ENCODE measurements at regions not wholly inside any gene's neighbourhood (a gene's known extent, or its start where the extent isn't known, plus 50 kb on each side); places are given as distances from the start of the nearest gene placed in this dataset.
"Not testable (repeated sequence)": the region's sequence is repeated elsewhere in the genome, so short reads cannot be mapped to it uniquely, and the experiment has no call there.

DNA sequence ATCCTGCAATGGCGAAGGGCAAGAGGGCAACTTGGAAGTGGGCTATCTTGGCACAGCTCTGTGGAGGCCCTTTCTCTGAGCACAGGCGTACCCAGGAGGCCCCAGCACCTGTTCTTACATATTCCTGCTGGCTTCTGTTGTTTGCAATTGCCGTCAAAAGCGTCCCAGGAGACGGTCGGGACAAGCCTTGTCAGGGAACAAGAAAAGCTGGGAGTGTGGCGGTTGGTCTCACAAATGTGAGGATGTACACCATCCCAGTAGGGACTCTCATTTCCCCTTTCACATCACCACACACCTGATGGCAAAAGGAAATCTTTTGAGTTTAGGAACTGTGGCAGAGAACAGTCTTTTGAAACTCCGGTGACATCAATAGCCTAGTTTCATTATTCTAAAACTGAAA lies 94.7 kb upstream of the EFEMP1 start:
- DNase-seq (ENCODE audit: low read depth in 4 of 4, low spot score in 3 of 4) = no peak

DNA sequence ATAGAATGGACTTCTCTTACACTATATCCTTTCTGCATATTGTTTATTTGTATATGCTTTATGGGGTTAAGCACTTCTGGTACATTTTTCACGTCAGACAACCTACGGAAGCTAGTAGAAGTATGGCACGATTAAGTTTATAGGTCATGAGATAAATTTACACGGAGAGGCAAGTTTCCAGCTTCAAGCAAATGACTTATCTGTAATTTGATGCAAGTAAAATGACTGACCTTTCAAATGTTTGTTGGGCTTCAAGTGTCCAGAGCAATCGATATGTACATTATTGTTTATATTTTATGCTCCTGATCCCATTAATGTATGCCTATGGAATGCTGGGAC lies 97.5 kb upstream of the EFEMP1 start:
- DNase-seq (ENCODE audit: low read depth in 4 of 4, low spot score in 3 of 4) = no peak

DNA sequence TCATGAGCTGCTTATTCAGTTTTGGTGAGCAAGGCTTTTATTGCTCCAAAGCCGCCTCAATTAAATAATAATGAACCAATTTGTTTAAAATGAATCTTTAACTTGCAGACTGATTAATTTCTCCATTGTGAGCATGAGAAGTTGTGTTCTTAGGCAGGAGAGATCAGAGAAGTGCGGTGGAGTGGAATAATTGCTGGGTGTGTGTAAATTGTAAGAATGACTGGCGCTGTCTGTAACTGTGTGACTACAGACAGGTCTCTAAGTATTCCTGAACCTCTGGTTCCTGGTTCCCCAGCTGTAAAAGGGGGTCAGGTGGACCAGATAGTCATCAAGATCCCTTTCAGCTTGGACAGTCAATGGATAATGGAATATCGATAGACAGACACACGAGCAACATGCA lies 98.0 kb upstream of the EFEMP1 start:
- no peak for DNase-seq (ENCODE audit: low read depth in 4 of 4, low spot score in 3 of 4)

DNA sequence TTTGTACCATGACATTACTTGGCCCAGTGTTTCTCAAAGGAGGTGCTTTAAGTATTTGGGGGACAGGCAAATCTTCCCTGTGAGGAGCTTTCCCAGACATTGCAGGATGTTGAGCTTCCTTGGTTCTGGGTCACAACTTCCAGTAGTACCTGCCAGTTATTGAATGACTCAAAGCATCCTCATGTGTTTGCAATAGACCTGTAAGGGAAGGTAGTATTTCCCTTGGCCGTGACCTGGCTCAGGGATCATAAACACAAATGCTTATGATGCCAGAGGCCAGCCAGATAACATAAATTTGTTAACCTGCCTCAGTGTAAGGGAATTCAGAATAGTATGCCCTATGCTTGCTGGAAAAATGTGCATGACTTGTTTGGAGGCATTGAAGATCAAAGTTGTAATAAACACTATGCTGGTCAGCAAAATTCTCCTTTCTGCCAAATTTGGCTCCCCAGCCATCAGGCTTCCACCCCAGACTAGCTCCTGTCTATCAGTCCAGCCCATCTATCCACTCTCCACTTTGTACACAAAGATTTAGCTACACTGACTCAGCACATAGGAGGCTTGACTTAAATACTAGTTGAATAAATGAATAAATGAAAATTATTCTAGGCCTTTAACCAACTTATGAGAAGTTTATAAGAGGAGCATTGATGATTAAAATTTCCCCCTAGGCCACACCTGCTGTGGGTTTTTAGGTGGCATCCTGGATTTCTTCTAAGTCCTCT lies 102.0 kb upstream of the EFEMP1 start:
- no peak for DNase-seq (ENCODE audit: low read depth in 4 of 4, low spot score in 3 of 4)

DNA sequence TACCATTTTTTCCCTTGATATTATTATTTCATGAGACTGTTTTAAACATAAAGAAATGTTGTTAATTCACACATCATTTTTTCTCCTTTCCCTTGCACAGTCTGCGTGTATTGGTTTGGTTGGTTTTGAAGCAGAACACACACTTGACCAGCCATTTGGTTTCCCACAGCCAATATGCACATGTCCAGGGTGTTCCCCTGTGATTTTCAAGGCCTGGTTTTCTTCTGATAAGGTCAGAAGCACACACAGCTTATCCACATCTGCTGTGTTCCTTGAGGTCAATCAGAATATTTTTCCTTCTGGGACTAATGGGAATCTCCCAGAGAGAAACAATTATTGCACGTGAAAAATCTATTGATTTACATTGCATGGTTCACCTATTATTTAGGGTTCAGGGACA lies 103.2 kb upstream of the EFEMP1 start:
- no peak for DNase-seq (ENCODE audit: low read depth in 4 of 4, low spot score in 3 of 4)

DNA sequence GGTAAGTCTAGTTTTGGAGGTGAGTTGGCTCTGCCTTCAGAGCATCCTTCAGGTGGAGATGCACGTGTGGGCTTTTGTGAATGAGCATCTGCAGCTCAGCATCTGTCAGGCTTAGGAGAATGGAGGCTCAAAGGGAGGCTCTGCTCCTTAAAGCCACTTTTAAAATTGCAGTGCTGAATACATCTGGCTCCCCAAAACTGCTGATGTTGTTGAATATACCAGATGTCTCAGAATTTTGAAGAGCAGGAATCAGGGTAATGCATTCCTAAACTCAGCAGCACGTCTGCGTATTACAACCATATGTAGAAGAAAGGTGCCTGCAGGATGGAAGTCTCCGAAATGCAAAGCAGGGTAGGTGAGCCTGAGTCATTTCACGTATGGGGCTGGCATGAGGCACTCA lies 106.5 kb upstream of the EFEMP1 start:
- no peak for DNase-seq (ENCODE audit: low read depth in 4 of 4, low spot score in 3 of 4)

DNA sequence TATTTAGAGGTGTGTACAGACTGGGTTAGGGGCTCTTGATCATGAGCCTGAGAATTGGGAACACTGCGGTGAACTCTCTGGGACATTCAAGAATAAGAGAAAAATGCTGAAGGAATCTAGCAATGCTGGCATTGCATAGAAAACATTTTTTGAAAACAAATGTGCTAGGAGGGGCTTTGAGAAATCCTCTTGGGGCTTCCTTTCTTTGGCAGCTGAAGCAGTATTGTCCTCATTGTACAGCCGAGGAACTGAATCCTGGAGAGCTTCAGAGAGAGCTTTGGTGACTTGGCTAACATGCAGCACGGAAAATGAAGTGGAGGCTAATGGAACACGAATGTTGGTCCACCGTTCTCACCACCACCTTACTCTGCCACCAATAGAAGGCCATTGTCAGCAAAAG lies 107.3 kb upstream of the EFEMP1 start:
- no peak for DNase-seq (ENCODE audit: low read depth in 4 of 4, low spot score in 3 of 4)

DNA sequence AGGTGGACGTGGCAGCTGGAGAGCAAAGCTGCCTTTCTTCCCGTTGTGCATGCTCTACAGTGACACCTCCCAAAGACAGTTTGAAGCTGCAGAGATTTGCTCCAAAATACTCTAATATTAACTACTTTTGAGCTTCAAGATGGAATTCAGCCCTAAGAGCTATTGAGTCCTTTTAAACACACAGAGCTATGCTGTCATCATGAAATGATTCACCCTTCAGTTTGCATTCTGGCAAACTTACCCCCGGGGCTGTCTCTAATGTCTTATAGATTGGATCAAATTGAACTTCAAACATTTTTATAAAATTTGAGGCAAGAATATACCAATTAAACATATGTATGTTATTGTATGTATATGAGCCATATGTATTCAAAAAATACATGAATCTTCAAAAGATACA lies 110.7 kb upstream of the EFEMP1 start:
- no peak for DNase-seq (ENCODE audit: low read depth in 4 of 4, low spot score in 3 of 4)

DNA sequence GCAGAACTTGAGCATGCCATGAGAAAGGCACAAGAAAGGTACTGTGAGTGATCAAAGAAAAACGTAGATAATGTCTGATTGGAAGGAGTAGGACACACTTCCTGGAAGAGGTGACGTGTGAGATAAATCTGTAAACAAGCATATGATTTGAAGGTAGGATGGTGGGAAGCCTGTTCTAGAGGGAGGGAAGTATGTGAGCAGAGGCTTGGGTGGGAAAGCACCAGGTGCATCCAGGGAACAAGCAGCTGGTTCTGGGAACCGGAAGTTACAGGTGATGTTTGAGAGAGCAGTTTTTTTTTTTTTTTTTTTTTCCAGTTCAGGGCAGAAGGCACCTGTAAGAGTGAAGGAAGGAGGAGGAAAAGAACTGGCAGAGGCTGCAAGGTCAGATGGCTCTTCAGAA lies 116.6 kb upstream of the EFEMP1 start:
- no peak for DNase-seq (ENCODE audit: low read depth in 4 of 4, low spot score in 3 of 4)

DNA sequence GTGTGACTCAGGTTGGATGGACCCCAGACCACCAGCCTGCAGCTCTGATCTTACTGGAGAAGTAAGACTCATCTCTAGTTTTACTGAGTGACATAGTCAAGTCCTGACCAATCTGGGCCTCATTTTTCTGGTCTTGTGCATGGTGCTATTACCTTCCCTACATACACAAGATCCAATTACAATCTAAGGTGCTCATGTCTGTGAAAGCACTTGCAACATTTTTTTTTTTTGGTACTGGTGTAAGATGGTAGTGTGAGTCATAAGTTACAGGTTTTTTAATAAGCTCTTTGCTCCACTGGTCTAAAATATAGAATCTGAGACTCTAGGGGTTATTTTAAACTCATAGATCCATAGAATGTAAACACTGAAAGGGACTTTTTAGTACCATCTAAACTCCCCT lies 117.3 kb upstream of the EFEMP1 start:
- no peak for DNase-seq (ENCODE audit: low read depth in 4 of 4, low spot score in 3 of 4)

DNA sequence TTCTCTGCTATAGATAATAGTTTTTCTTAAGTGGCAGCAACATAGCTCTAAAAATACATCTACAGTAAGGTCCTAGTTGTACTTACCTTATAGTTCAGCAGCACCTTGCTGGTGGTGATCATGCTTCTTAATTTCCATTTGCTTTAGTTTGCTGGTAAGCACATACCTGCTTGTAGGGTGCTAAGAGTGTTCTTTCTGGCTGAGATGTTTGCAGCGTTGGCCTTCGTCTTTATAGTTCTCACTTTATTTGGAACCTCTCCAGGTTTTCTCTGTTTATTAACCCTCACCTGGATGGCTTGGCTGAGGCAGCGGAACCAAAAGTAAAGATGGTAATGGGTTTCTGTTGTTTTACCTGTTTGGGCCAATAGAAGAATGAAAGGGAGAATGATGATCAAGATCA lies 123.6 kb upstream of the EFEMP1 start:
- DNase-seq (ENCODE audit: low read depth in 4 of 4, low spot score in 3 of 4) = no peak

DNA sequence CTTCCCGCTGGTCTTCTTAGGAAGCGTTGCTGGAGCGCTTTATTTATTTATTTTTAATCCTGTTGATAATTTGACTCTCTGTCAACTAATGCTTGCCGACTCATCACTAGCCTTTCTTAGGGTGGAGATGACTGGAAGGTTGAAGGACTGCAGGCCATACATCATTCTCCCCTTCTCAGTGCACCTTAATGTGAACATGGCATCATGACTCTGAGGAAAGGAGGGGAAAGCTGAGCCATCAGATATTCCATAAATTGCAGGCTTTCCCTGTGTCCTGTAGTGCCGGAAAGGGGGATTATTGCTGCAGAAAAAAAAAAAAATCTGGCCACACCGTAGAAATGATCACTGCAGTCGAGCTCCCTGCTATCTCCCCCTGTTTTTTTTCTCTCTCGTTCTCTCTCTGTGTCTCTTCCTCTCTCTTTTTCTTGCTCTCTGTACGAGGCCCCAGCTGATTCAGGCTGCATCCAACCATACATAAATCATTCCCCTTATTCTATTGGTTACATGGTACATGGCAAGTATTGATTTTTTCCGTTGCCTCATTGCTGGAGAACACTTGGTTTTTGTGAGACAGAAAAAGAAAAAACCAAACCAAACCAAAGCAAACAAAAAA lies 125.8 kb upstream of the EFEMP1 start:
- DNase-seq (ENCODE audit: low read depth in 4 of 4, low spot score in 3 of 4) = no peak

DNA sequence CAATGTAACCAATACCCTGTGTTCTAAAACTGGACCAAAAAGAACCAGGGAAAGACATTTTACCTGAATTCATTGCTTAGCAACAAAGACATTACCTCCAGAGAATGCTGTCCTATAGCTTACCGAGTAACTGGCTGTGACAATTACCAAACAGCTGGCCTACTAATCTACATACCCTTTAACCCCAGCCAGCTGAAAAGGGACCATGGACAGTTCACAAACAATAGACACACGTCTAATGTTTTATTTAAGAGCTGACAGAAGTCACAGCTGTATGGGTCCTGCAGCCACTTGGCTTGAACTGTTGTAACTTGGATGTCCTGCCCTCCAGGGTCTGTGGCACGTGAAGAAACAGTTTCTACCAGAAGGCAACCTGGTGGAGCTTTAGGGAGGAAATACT lies 130.1 kb upstream of the EFEMP1 start:
- no peak for DNase-seq (ENCODE audit: low read depth in 4 of 4, low spot score in 3 of 4)

DNA sequence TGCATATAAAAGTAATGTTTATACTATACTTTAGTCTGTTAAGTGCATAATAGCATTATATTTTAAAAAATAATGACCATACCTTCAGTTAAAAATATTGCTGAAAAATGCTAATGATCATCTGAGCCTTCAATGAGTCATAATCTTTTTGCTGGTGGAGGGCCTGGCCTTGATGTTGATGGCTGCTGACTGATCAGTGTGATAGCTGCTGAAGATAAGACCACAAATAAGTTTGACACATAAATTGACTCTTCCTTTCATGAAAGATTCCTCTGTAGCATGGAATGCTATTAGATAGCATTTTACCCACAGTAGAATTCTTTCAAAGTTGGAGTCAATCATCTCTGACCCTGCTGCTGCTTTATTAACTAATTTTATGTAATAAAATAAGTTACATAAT lies 128.4 kb upstream of the CCDC85A start:
- DNase-seq (ENCODE audit: low read depth in 4 of 4, low spot score in 3 of 4) = no peak

DNA sequence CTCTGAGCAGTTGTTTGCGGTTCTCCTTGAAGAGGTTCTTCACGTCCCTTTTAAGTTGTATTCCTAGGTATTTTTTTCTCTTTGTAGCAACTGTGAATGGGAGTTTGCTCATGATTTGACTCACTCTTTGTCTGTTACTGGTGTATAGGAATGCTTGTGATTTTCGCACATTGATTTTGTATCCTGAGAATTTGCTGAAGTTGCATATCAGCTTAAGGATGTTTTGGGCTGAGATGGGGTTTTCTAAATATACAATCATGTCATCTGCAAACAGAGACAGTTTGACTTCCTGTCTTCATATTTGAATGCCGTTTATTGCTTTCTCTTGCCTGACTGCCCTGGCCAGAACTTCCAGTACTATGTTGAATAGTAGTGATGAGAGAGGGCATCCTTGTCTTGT lies 122.5 kb upstream of the CCDC85A start:
- not testable (repeated sequence) for DNase-seq (ENCODE audit: low read depth in 4 of 4, low spot score in 3 of 4)

DNA sequence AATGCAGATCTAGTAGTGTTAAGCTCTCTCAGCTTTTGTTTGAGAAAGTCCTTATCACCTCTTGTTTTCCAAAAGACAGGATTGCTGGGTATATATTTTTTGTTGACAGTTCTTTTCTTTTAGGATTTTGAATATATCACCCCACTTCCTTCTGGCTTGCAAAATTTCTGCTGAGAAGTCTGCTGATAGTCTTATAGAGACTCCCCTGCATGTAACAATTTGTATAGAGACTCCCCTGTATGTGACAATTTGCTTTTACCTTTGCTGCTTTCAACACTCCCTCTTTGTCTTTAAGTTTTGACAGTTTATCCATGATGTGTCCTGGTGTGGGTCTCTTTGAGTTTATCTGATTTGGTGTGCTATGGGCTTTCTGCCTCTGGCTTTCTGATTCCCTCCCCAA lies 115.0 kb upstream of the CCDC85A start:
- no peak for DNase-seq (ENCODE audit: low read depth in 4 of 4, low spot score in 3 of 4)

DNA sequence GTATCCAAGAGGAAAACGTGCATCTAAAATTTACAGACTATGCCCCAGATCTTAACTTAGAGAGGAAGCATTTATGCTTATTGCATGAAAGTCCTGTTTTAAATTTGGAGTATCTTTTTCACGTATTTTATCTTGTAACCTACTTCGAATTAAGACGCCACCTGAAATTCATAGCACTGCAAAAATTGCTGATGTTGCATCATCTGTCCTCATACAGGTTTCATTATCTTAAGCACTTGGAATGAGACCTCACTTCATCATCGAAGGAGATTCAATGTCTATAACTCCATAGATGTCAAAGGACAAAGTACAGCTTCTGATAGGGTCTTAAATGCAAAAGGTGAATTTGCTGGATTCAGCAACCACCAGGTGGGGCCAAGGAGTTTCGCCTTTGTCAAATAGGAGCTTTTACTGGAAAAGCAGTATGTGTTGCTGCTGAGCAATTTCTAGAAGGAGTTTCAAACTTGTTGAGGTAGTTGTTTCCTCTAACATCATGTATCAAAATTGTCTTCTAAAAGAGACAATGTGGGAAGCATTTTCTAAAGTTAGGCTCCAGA lies 106.4 kb upstream of the CCDC85A start:
- peak; percentile 2 to 20 (median 12) for DNase-seq (ENCODE audit: low read depth in 4 of 4, low spot score in 3 of 4)

DNA sequence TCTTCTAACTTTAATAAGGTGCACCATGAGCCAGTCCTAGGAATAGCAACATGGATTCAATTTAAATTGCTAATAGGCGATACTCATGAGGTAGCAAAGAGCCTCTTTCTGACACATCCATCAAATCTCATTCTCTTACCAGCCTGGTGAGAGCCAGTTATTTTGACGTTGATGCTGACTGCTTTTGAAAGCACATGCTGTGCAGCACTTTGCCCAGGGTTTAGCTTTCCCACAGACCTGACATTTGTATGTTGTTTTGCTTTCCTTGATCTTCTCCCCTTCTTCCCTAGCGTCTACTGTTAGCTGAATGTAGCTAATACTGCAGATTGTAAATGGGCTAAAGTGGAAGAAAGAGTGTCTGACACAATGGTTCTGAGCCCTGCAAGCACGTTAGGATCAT lies 101.1 kb upstream of the CCDC85A start:
- DNase-seq (ENCODE audit: low read depth in 4 of 4, low spot score in 3 of 4) = no peak

DNA sequence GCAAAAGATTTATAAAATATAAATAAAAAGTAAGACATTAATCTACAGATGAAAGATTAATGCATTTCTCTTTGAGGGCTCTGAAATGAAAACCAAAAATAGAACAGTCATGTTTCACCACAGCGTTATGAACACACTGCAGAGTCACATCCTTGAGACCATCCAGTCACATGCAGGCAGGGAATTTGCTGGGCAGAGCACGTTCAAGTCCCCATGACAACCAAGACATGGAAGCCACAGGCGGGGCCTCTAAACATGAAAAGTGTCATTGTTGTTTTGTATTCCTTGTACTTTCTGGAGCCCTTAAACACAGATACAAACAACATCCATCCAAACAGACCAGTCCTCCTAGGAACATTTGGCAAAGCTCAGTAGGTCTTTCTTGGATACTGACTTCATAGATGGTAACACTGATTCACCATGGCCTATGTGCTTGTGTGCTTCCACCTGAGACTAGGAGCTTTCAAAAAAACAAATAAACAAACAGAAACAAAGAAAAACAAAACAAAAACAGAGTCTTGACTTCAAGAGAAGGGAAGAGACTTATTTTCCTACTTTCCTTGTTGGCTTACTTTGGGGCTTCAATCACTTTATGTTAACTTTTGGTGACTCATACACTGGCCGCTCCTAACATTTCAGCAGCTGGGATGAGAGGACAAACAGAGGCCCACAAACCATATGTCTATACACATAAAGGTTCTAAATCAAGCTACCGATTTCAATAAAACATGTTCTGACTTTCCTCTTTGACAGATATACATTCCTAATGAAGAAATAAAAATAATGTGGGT lies 99.5 kb upstream of the CCDC85A start:
- DNase-seq (ENCODE audit: low read depth in 4 of 4, low spot score in 3 of 4) = no peak

DNA sequence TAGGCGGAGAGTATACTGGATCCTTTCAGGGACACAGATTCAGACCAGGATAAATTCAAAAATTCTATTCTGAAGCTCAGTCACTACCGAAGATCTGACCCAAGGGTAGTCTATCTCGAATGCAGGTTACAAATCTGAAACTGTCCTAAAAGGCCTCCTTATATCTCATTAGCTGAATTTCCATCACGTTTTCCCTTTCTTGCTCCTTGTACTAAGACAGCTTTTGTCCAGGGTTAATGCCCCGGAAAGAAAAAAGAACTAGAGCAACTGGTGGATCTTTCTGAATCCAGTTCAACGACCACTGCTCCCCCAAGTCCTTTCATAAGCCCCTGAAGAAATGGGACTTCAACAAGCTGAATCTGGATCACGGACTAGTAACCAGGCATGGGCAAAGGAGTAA lies 97.5 kb upstream of the CCDC85A start:
- DNase-seq (ENCODE audit: low read depth in 4 of 4, low spot score in 3 of 4) = no peak

DNA sequence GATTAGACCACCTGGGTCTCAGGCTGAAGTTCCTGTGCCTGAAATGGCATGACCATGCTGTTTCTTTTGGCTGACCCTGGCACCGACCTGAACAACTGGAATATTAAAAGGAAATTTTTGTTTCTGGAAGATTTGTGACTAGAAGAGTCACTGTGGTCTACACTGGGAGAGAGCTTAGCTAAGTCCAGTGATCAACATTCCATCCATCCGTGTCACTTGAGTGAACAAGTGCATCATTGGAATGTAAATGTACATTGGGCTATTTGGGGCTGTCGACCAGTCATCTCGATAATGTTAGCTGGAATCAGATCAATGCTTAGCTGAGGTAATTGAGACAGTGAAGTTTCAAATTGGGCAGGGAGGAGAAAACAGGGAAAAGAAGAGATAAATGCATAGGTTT lies 95.4 kb upstream of the CCDC85A start:
- DNase-seq (ENCODE audit: low read depth in 4 of 4, low spot score in 3 of 4) = no peak

DNA sequence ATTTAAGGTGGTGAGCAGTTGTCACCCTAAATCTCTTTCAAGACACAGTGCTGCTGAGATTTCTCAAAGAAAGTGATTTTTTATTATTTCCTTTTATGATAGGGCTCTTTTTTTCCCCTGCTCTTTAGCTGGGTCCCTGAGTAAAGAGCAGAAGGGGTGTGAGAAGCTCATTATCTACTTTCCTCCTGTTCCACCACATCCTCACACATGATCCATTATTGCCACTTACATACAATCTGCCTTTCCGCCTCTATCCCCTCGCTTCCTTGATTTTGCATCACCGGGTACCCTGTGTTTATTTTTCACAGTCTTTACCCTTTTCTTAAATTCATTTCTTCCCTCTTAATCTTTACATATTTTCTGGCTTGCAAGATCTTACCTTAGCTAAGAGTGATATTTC lies 93.9 kb upstream of the CCDC85A start:
- no peak for DNase-seq (ENCODE audit: low read depth in 4 of 4, low spot score in 3 of 4)
